ENCODE measurements at regions not wholly inside any gene's neighbourhood (a gene's known extent, or its start where the extent isn't known, plus 50 kb on each side); places are given as distances from the start of the nearest gene placed in this dataset.
"Not testable (repeated sequence)": the region's sequence is repeated elsewhere in the genome, so short reads cannot be mapped to it uniquely, and the experiment has no call there.

- Histone ChIP-seq H3K4me1 (no peaks in the 10 kb centered on the region), H3K36me3 (no peaks in the 10 kb centered on the region), H3K9me3 (peaks cover 5% of the 10 kb centered on the region), H3K4me3 (no peak overlapping the region), H3K27ac (no peak overlapping the region), H3K27me3 (ENCODE audit: low read depth) (no peaks in the 10 kb centered on the region)
- DNase-seq (no peak), ATAC-seq (no peak)
- no peak for TF ChIP-seq CTCF (IDR thresholded peaks at IDR 0.05)
- intact Hi-C loops (cut with DNase I), result no loop called here
Measured at GRCh38 chr1:218930472-218931241, 243.0 kb upstream of the LYPLAL1 start.

GRCh38 chr1:218931324-218931723 is 242.4 kb upstream of the LYPLAL1 start:
- no peak for TF ChIP-seq CTCF (IDR thresholded peaks at IDR 0.05)
- ATAC-seq (no peak), DNase-seq (no peak)
- Histone ChIP-seq H3K27me3 (ENCODE audit: low read depth) (no peaks in the 10 kb centered on the region), H3K36me3 (no peaks in the 10 kb centered on the region), H3K27ac (no peak overlapping the region), H3K4me3 (no peak overlapping the region), H3K9me3 (peaks cover 12% of the 10 kb centered on the region), H3K4me1 (no peaks in the 10 kb centered on the region)
- intact Hi-C loops (cut with DNase I), result no loop called here

- intact Hi-C loops (cut with DNase I), result no loop called here
- no peak for ATAC-seq
- Histone ChIP-seq H3K4me3 (no peak overlapping the region), H3K27ac (no peak overlapping the region), H3K27me3 (ENCODE audit: low read depth) (no peaks in the 10 kb centered on the region), H3K36me3 (no peaks in the 10 kb centered on the region), H3K4me1 (no peaks in the 10 kb centered on the region), H3K9me3 (peaks cover 13% of the 10 kb centered on the region)
- TF ChIP-seq CTCF (IDR thresholded peaks at IDR 0.05), result no peak
- no peak for DNase-seq
Measured at GRCh38 chr1:218933513-218933912, 240.2 kb upstream of the LYPLAL1 start.

GRCh38 chr1:218935408-218935807 is 238.3 kb upstream of the LYPLAL1 start:
- H3K27me3 ChIP-seq (ENCODE audit: low read depth); H3K27ac ChIP-seq; intact Hi-C loops (cut with DNase I); DNase-seq; ATAC-seq; H3K36me3 ChIP-seq; H3K4me3 ChIP-seq; H3K4me1 ChIP-seq: not testable (repeated sequence)
- H3K9me3 ChIP-seq, result peaks cover 13% of the 10 kb centered on the region

- no peak for ATAC-seq
- H3K4me3 ChIP-seq, result no peak overlapping the region
- no peak for TF ChIP-seq CTCF (IDR thresholded peaks at IDR 0.05)
Measured at GRCh38 chr1:218938259-218938658, 235.4 kb upstream of the LYPLAL1 start.

GRCh38 chr1:218939095-218939494 is 234.6 kb upstream of the LYPLAL1 start:
- Histone ChIP-seq H3K36me3 (no peaks in the 10 kb centered on the region), H3K27me3 (ENCODE audit: low read depth) (no peaks in the 10 kb centered on the region), H3K27ac (no peak overlapping the region), H3K4me3 (no peak overlapping the region), H3K9me3 (peaks cover 19% of the 10 kb centered on the region), H3K4me1 (no peaks in the 10 kb centered on the region)
- no peak for DNase-seq
- intact Hi-C loops (cut with DNase I), result no loop called here
- TF ChIP-seq CTCF (IDR thresholded peaks at IDR 0.05), result no peak
- no peak for ATAC-seq

More at GRCh38 chr1:218938259-218938658, 235.4 kb upstream of the LYPLAL1 start:
- Histone ChIP-seq H3K27me3 (ENCODE audit: low read depth) (no peaks in the 10 kb centered on the region), H3K4me1 (no peaks in the 10 kb centered on the region), H3K27ac (no peak overlapping the region), H3K9me3 (peaks cover 19% of the 10 kb centered on the region), H3K36me3 (no peaks in the 10 kb centered on the region)
- DNase-seq, result no peak
- intact Hi-C loops (cut with DNase I), result no loop called here

Measured in lower lobe of right lung (tissue), 2 donors.